ENCODE measurements at regions not wholly inside any gene's neighbourhood (a gene's known extent, or its start where the extent isn't known, plus 50 kb on each side); places are given as distances from the start of the nearest gene placed in this dataset.

GRCh38 chr15:47466357-47466756 is 250.9 kb upstream of the SEMA6D start:
- DNase-seq (ENCODE audit: low spot score) = no peak
- intact Hi-C loops (cut with DNase I) = no loop called here

GRCh38 chr15:47470983-47471382 is 246.3 kb upstream of the SEMA6D start:
- intact Hi-C loops (cut with DNase I) = loop anchor here (5.0 to 10.0 kb wide), 2 partner anchors 74 to 276 kb away; no protein-coding TSS in a partner anchor
- DNase-seq (ENCODE audit: low spot score) = no peak

- intact Hi-C loops (cut with DNase I) = loop anchor here (2.0 to 10.0 kb wide), 3 partner anchors 76 to 516 kb away; no protein-coding TSS in a partner anchor
- DNase-seq (ENCODE audit: low spot score) = no peak
Observed at GRCh38 chr15:47473106-47473725, 244.1 kb upstream of the SEMA6D start.

- intact Hi-C loops (cut with DNase I) = loop anchor here (2.0 to 10.0 kb wide), 3 partner anchors 77 to 515 kb away; no protein-coding TSS in a partner anchor
- DNase-seq (ENCODE audit: low spot score) = peak; percentile 76
Observed at GRCh38 chr15:47473832-47474231, 243.5 kb upstream of the SEMA6D start.

GRCh38 chr15:47475336-47475735 is 242.0 kb upstream of the SEMA6D start:
- no peak for DNase-seq (ENCODE audit: low spot score)
- intact Hi-C loops (cut with DNase I) = loop anchor here (10.0 kb wide), 1 partner anchor 281 kb away; no protein-coding TSS in a partner anchor

- DNase-seq (ENCODE audit: low spot score) = no peak
- intact Hi-C loops (cut with DNase I) = loop anchor here (10.0 kb wide), 1 partner anchor 283 kb away; no protein-coding TSS in a partner anchor
Observed at GRCh38 chr15:47477341-47477740, 240.0 kb upstream of the SEMA6D start.

- intact Hi-C loops (cut with DNase I) = no loop called here
- DNase-seq (ENCODE audit: low spot score) = no peak
Observed at GRCh38 chr15:47484059-47484458, 233.2 kb upstream of the SEMA6D start.

- intact Hi-C loops (cut with DNase I) = no loop called here
- no peak for DNase-seq (ENCODE audit: low spot score)
Observed at GRCh38 chr15:47484997-47485396, 232.3 kb upstream of the SEMA6D start.

GRCh38 chr15:47485419-47485818 is 231.9 kb upstream of the SEMA6D start:
- intact Hi-C loops (cut with DNase I) = no loop called here
- DNase-seq (ENCODE audit: low spot score) = no peak

- no peak for DNase-seq (ENCODE audit: low spot score)
- intact Hi-C loops (cut with DNase I) = no loop called here
Observed at GRCh38 chr15:47486040-47486439, 231.3 kb upstream of the SEMA6D start.

- no peak for DNase-seq (ENCODE audit: low spot score)
- intact Hi-C loops (cut with DNase I) = no loop called here
Observed at GRCh38 chr15:47492195-47492594, 225.1 kb upstream of the SEMA6D start.

- intact Hi-C loops (cut with DNase I) = no loop called here
- DNase-seq (ENCODE audit: low spot score) = no peak
Observed at GRCh38 chr15:47493357-47494247, 223.7 kb upstream of the SEMA6D start.

GRCh38 chr15:47496343-47497185 is 220.7 kb upstream of the SEMA6D start:
- intact Hi-C loops (cut with DNase I) = no loop called here
- DNase-seq (ENCODE audit: low spot score) = no peak

- no peak for DNase-seq (ENCODE audit: low spot score)
- intact Hi-C loops (cut with DNase I) = no loop called here
Observed at GRCh38 chr15:47500842-47501241, 216.5 kb upstream of the SEMA6D start.

- intact Hi-C loops (cut with DNase I) = no loop called here
- no peak for DNase-seq (ENCODE audit: low spot score)
Observed at GRCh38 chr15:47502041-47502440, 215.3 kb upstream of the SEMA6D start.

- intact Hi-C loops (cut with DNase I) = no loop called here
Observed at GRCh38 chr15:47503876-47504275, 213.4 kb upstream of the SEMA6D start.

GRCh38 chr15:47504624-47505256 is 212.6 kb upstream of the SEMA6D start:
- intact Hi-C loops (cut with DNase I) = loop anchor here (5.0 kb wide), 2 partner anchors 213 to 483 kb away; partner anchors contain the start of gene SEMA6D
- no peak for DNase-seq (ENCODE audit: low spot score)

More at GRCh38 chr15:47503876-47504275, 213.4 kb upstream of the SEMA6D start:
- DNase-seq (ENCODE audit: low spot score) = no peak

- DNase-seq (ENCODE audit: low spot score) = no peak
- intact Hi-C loops (cut with DNase I) = loop anchor here (5.0 kb wide), 2 partner anchors 211 to 481 kb away; partner anchors contain the start of gene SEMA6D
Observed at GRCh38 chr15:47505712-47506328, 211.5 kb upstream of the SEMA6D start.
